ENCODE measurements at regions not wholly inside any gene's neighbourhood (a gene's known extent, or its start where the extent isn't known, plus 50 kb on each side); places are given as distances from the start of the nearest gene placed in this dataset.

GRCh38 chr14:84543859-84544258, 986.1 kb upstream of the FLRT2 start:
- H3K4me3 ChIP-seq, result no peak overlapping the region
- H3K9me3 ChIP-seq, result no peaks in the 10 kb centered on the region
- no peak overlapping the region for H3K27ac ChIP-seq
- WGBS, result 82% methylated on average over 1 of the region's 1 CpG
- no peaks in the 10 kb centered on the region for H3K4me1 ChIP-seq
- DNase-seq (ENCODE audit: low spot score in 2 of 2), result no peak
- H3K27me3 ChIP-seq, result no peaks in the 10 kb centered on the region
- TF ChIP-seq POLR2A (IDR thresholded peaks at IDR 0.05), result no peak
- no peak for TF ChIP-seq POLR2AphosphoS5 (IDR thresholded peaks at IDR 0.05)
- no peak for TF ChIP-seq CTCF (IDR thresholded peaks at IDR 0.05)
- TF ChIP-seq EP300 (IDR thresholded peaks at IDR 0.05), result no peak
- H3K36me3 ChIP-seq, result no peaks in the 10 kb centered on the region

GRCh38 chr14:84544486-84545131, 985.3 kb upstream of the FLRT2 start:
- no peaks in the 10 kb centered on the region for H3K36me3 ChIP-seq
- no peaks in the 10 kb centered on the region for H3K9me3 ChIP-seq
- no peaks in the 10 kb centered on the region for H3K4me1 ChIP-seq
- DNase-seq (ENCODE audit: low spot score in 2 of 2), result no peak
- H3K27ac ChIP-seq, result no peak overlapping the region
- H3K4me3 ChIP-seq, result no peak overlapping the region
- H3K27me3 ChIP-seq, result no peaks in the 10 kb centered on the region
- TF ChIP-seq CTCF (IDR thresholded peaks at IDR 0.05) (no peak), EP300 (IDR thresholded peaks at IDR 0.05) (no peak), POLR2AphosphoS5 (IDR thresholded peaks at IDR 0.05) (no peak), POLR2A (IDR thresholded peaks at IDR 0.05) (no peak)
- WGBS, result 73% methylated on average over 6 of the region's 6 CpGs

- Histone ChIP-seq H3K4me3 (no peak overlapping the region), H3K4me1 (no peaks in the 10 kb centered on the region), H3K9me3 (no peaks in the 10 kb centered on the region), H3K36me3 (no peaks in the 10 kb centered on the region), H3K27me3 (no peaks in the 10 kb centered on the region), H3K27ac (no peak overlapping the region)
- TF ChIP-seq POLR2AphosphoS5 (IDR thresholded peaks at IDR 0.05), result no peak
- no peak for TF ChIP-seq EP300 (IDR thresholded peaks at IDR 0.05)
- no peak for TF ChIP-seq CTCF (IDR thresholded peaks at IDR 0.05)
- TF ChIP-seq POLR2A (IDR thresholded peaks at IDR 0.05), result no peak
- no peak for DNase-seq (ENCODE audit: low spot score in 2 of 2)
- 59% methylated on average over 2 of the region's 2 CpGs for WGBS
These were observed 983.7 kb upstream of the FLRT2 start for GRCh38 chr14:84546236-84546635.

- no peak for TF ChIP-seq CTCF (IDR thresholded peaks at IDR 0.05)
- Histone ChIP-seq H3K36me3 (no peaks in the 10 kb centered on the region), H3K27me3 (no peaks in the 10 kb centered on the region), H3K4me1 (no peaks in the 10 kb centered on the region), H3K27ac (no peak overlapping the region), H3K4me3 (no peak overlapping the region), H3K9me3 (no peaks in the 10 kb centered on the region)
- 80% methylated on average over 3 of the region's 3 CpGs for WGBS
- DNase-seq (ENCODE audit: low spot score in 2 of 2), result no peak
These were observed 975.8 kb upstream of the FLRT2 start for GRCh38 chr14:84554136-84554535.

GRCh38 chr14:84555493-84555892, 974.5 kb upstream of the FLRT2 start:
- 90% methylated on average over 2 of the region's 2 CpGs for WGBS
- DNase-seq (ENCODE audit: low spot score in 2 of 2), result no peak
- H3K9me3 ChIP-seq, result no peaks in the 10 kb centered on the region
- no peaks in the 10 kb centered on the region for H3K36me3 ChIP-seq
- H3K4me1 ChIP-seq, result no peaks in the 10 kb centered on the region
- no peak overlapping the region for H3K27ac ChIP-seq
- TF ChIP-seq POLR2A (IDR thresholded peaks at IDR 0.05) (no peak), EP300 (IDR thresholded peaks at IDR 0.05) (no peak), CTCF (IDR thresholded peaks at IDR 0.05) (no peak), POLR2AphosphoS5 (IDR thresholded peaks at IDR 0.05) (no peak)
- no peak overlapping the region for H3K4me3 ChIP-seq
- H3K27me3 ChIP-seq, result no peaks in the 10 kb centered on the region
